Osteocyte (in vitro differentiated cells): ENCODE measurements at regions not wholly inside any gene's neighbourhood (a gene's known extent, or its start where the extent isn't known, plus 50 kb on each side); places are given as distances from the start of the nearest gene placed in this dataset.

ENCODE experiments used
- DNase-seq: peaks from one replicate; pipeline ENCODE4 v3.0.0; 2021; ENCODE audit warnings: mixed read lengths; ENCODE audit not compliant: unreplicated experiment; ENCODE audit errors: extremely low spot score
- H3K27ac Mint-ChIP-seq: one replicate; pipeline ENCODE4 v1.8.0; 2021; ENCODE audit warnings: mild to moderate bottlenecking, mixed read lengths; ENCODE audit not compliant: unreplicated experiment
- H3K27me3 Mint-ChIP-seq: one replicate; pipeline ENCODE4 v1.8.0; 2021; ENCODE audit warnings: mixed read lengths; ENCODE audit not compliant: unreplicated experiment
- H3K36me3 Mint-ChIP-seq: one replicate; pipeline ENCODE4 v1.8.0; 2021; ENCODE audit warnings: mixed read lengths; ENCODE audit not compliant: unreplicated experiment
- H3K4me1 Mint-ChIP-seq: one replicate; pipeline ENCODE4 v1.8.0; 2021; ENCODE audit warnings: mixed read lengths; ENCODE audit not compliant: unreplicated experiment
- H3K4me3 Mint-ChIP-seq: one replicate; pipeline ENCODE4 v1.8.0; 2021; ENCODE audit warnings: mild to moderate bottlenecking, moderate library complexity, mixed read lengths; ENCODE audit not compliant: unreplicated experiment
- H3K9me3 Mint-ChIP-seq: one replicate; pipeline ENCODE4 v1.8.0; 2021; ENCODE audit warnings: mixed read lengths; ENCODE audit not compliant: unreplicated experiment
- CTCF ChIP-seq: fragments of 200-600 bp; sonication (generic); IDR thresholded peaks from 2 replicates; pipeline ENCODE4 v1.5.0; 2021; ENCODE audit warnings: antibody characterized with exemption, mild to moderate bottlenecking, moderate library complexity

GRCh38 chr1:221308534-221309511 lies 429.6 kb downstream of the HLX start:
- no peaks in the 10 kb centered on the region for H3K4me1 Mint-ChIP-seq
- H3K27me3 Mint-ChIP-seq = peaks cover 8% of the 10 kb centered on the region
- no peak for DNase-seq
- TF ChIP-seq CTCF = no peak
- no peaks in the 10 kb centered on the region for H3K36me3 Mint-ChIP-seq
- H3K4me3 Mint-ChIP-seq = no peak overlapping the region
- no peak overlapping the region for H3K27ac Mint-ChIP-seq
- no peaks in the 10 kb centered on the region for H3K9me3 Mint-ChIP-seq

GRCh38 chr1:221309723-221310122 lies 430.5 kb downstream of the HLX start:
- Mint-ChIP-seq H3K4me3 (no peak overlapping the region), H3K27me3 (peaks cover 8% of the 10 kb centered on the region), H3K36me3 (no peaks in the 10 kb centered on the region), H3K4me1 (no peaks in the 10 kb centered on the region), H3K9me3 (no peaks in the 10 kb centered on the region), H3K27ac (no peak overlapping the region)
- no peak for TF ChIP-seq CTCF
- DNase-seq = no peak

DNA sequence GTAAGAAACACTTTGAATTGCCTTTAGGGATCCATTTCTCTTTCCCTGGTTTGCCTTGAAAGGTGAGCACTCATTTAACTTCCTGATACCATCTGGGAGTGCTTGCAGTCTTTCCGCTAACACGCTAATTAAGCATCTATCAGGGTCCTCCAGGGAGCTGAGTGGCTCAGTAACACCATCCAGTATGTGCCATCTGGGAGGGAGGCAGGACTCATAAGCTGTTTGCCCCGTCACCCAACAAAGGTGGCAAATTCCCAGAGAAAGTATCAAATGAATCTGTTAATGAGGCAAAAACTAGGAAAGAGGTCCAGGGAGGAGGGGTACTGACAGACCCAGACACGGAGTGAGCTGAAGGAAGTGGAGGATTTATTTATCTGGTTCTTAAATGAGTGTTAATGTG lies 430.9 kb downstream of the HLX start:
- Mint-ChIP-seq H3K27ac (no peak overlapping the region), H3K9me3 (no peaks in the 10 kb centered on the region)

DNA sequence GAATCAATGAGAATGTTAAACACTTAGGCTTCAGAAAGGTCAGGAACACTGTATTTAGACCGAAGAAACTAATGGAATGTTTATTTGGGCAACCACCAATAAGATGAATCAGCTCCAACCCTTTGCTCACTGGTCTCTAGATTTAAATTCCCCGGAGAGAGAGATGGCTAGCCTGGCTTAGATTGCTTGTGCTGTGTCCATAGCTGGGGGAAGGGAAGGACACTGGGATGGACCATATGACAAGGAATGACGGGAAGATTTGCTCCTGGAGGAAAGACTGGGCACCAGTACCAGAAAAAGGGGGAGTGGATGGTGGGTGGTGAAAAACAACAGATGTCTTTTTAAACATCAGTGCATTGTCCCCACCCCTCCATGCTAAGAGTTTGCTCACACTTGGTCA lies 426.6 kb downstream of the DUSP10 start:
- H3K4me3 Mint-ChIP-seq = no peak overlapping the region
- no peak for DNase-seq
- TF ChIP-seq CTCF = no peak
- H3K4me1 Mint-ChIP-seq = peaks cover 5% of the 10 kb centered on the region
- H3K36me3 Mint-ChIP-seq = no peaks in the 10 kb centered on the region
- peaks cover 1% of the 10 kb centered on the region for H3K27me3 Mint-ChIP-seq
- H3K9me3 Mint-ChIP-seq = no peaks in the 10 kb centered on the region
- H3K27ac Mint-ChIP-seq = no peak overlapping the region

More for the DNA sequence above, 430.9 kb downstream of the HLX start:
- Mint-ChIP-seq H3K27me3 (peaks cover 8% of the 10 kb centered on the region), H3K36me3 (no peaks in the 10 kb centered on the region), H3K4me1 (peaks cover 3% of the 10 kb centered on the region), H3K4me3 (no peak overlapping the region)
- TF ChIP-seq CTCF = no peak
- DNase-seq = no peak

DNA sequence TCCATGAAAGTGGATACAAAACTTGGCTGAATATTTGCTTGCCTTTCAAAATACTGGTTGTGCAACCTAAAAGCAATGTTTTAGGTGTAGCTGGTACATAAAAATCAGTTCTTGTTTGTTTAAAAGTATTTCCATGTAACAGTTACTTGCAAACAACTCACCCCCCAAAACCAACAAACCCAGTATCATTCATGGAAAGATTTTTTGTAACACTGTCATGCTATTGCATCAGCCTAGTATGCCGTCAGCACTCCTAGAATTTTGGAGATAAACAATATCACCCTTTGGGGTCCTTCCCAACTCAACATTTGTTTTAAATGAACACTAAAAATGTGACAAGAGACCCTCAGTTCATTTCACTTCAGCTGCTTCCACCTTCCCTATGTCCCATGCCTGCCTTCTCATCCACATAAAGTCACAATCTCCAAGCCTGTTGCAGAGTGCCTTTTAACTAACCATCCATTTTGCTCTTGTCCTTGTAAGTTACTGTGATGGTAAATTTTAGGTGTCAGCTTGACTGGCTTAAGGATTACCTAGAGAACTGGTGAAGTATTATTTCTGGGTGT lies 425.3 kb downstream of the DUSP10 start:
- Mint-ChIP-seq H3K27me3 (no peaks in the 10 kb centered on the region), H3K4me1 (peaks cover 5% of the 10 kb centered on the region), H3K27ac (no peak overlapping the region), H3K9me3 (no peaks in the 10 kb centered on the region), H3K4me3 (no peak overlapping the region), H3K36me3 (no peaks in the 10 kb centered on the region)
- DNase-seq = no peak
- TF ChIP-seq CTCF = no peak
